IMR-90 (cell line): ENCODE measurements at regions not wholly inside any gene's neighbourhood (a gene's known extent, or its start where the extent isn't known, plus 50 kb on each side); places are given as distances from the start of the nearest gene placed in this dataset.

ENCODE experiments used
- BHLHE40 ChIP-seq: fragments of 150-350 bp; IDR thresholded peaks from 2 replicates; pipeline ENCODE4 v1.6.1; 2016; ENCODE audit warnings: mild to moderate bottlenecking, low read depth, low read length
- CTCF ChIP-seq: conservative IDR thresholded peaks from 2 replicates; pipeline ENCODE4 v1.5.1; 2012; ENCODE audit warnings: mild to moderate bottlenecking, low read depth, low read length, improper control_type of control experiment
- FOS ChIP-seq: fragments of 150-350 bp; IDR thresholded peaks from 2 replicates; pipeline ENCODE4 v1.6.1; 2016; ENCODE audit warnings: low read depth, low read length
- MAZ ChIP-seq: IDR thresholded peaks from 2 replicates; pipeline ENCODE4 v1.6.1; 2012; ENCODE audit warnings: low read depth, mild to moderate bottlenecking, low read length, improper control_type of control experiment, moderate library complexity, borderline replicate concordance
- MXI1 ChIP-seq: IDR thresholded peaks from 2 replicates; pipeline ENCODE4 v1.6.1; 2012; ENCODE audit warnings: low read depth, mild to moderate bottlenecking, low read length, moderate library complexity, borderline replicate concordance
- POLR2A ChIP-seq: IDR thresholded peaks from 2 replicates; pipeline ENCODE4 v1.6.1; 2012; ENCODE audit warnings: mild to moderate bottlenecking, low read depth, low read length
- RAD21 ChIP-seq: IDR thresholded peaks from 2 replicates; pipeline ENCODE4 v1.6.1; 2012; ENCODE audit warnings: low read length, improper control_type of control experiment

GRCh38 chr20:10135438-10135837 lies 83.2 kb upstream of the SNAP25 start:
- TF ChIP-seq CTCF (no peak), BHLHE40 (no peak), MXI1 (no peak), RAD21 (no peak), MAZ (no peak), POLR2A (no peak), FOS (no peak)
